ENCODE measurements at regions not wholly inside any gene's neighbourhood (a gene's known extent, or its start where the extent isn't known, plus 50 kb on each side); places are given as distances from the start of the nearest gene placed in this dataset.

DNA sequence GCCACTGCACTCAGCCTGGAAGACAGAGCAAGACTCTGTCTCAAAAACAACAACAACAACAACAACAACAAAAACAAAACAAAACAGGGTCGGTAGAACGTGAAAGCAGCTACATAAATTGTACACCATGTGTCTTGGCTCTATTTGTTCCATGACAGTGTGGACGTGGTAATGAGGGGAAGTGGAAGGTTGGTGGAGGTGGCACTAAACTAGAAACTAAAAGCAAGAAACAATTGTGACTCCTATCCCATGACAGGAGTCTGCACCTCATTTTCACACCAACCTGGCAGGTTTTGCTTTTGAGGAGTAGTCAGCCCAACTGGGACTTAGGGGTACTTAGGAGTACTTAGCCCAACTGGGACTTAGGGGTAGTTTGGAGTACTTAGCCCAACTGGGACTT, 62.5 kb upstream of the MRPS9 start:
- TF ChIP-seq EZH2 (IDR thresholded peaks at IDR 0.05; ENCODE audit: insufficient read depth, poor library complexity, severe bottlenecking) (no peak), EZH2phosphoT487 (IDR thresholded peaks at IDR 0.05; ENCODE audit: insufficient read depth, low read depth) (no peak)
